ENCODE measurements at regions not wholly inside any gene's neighbourhood (a gene's known extent, or its start where the extent isn't known, plus 50 kb on each side); places are given as distances from the start of the nearest gene placed in this dataset.

GRCh38 chr14:58763210-58763609 is 125.4 kb downstream of the DACT1 start:
- TF ChIP-seq TEAD4 (CRISPR knock-in tag; IDR thresholded peaks at IDR 0.05) (no peak), NR1H2 (CRISPR knock-in tag; IDR thresholded peaks at IDR 0.05) (no peak), ATF2 (CRISPR knock-in tag; IDR thresholded peaks at IDR 0.05; ENCODE audit: borderline replicate concordance, low read depth) (no peak), SP1 (CRISPR knock-in tag; conservative IDR thresholded peaks at IDR 0.05) (no peak), CTCF (IDR thresholded peaks at IDR 0.05) (no peak), JUN (CRISPR knock-in tag; IDR thresholded peaks at IDR 0.05) (no peak)
